ENCODE measurements at regions not wholly inside any gene's neighbourhood (a gene's known extent, or its start where the extent isn't known, plus 50 kb on each side); places are given as distances from the start of the nearest gene placed in this dataset.

DNA sequence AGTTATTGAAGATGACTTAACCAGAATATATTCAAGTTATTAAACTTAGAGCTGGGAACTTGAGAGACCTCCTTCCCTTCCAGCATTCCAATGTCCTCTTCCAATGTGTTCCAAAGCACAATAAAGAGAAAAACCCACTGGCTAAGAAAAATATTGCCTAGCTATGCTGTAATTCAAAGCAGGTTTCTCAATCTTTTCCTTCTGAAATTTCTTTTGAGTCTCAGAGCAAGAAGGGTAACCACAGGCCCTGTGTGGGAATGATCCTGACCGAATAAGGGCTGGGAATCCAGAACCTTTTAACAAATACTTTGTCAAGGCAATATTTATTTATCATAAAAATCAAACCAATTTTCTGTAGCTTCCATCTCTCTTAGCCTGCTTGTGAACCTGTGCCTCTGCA is 150.7 kb upstream of the SFRP2 start:
- in situ Hi-C loops (cut with HindIII; ENCODE audit: low sequenced_read_pairs) = no loop called here

DNA sequence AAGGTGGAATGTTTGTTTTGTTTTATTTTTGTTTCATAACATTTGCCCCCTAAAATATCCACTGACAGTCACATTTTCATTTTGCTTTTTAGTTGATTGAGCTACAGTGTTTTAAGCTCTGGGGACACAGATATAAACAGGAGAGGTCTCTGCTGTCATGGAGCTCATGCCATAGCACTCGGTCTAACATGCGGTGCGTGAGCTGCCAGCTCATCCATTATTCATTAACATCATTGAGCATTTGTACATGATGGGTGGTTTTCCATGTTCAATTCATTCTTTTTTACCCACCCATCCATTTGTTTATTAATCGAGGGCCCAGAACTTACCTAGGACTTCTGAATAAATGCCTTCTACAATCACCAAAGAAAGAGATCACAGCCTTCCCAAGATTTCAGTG is 150.1 kb upstream of the SFRP2 start:
- in situ Hi-C loops (cut with HindIII; ENCODE audit: low sequenced_read_pairs) = no loop called here

DNA sequence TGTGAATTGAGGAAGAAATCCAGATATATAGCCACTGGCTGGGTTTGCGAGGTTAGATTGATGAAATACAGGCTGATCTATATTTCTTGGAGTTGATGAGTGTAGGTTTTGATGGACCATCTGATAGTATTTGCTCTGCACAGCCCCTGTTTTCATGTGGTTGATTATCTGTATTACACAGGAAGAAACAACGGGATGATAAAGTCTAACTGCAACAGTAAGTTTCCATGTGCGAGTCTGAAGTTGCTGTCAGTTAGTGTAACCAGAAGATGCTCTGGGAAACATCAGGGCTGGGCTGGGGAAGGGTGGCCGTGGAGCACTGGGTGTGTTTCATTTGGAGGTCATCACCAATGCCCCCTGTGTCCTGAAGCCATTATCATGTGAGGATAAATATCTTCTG is 148.4 kb upstream of the SFRP2 start:
- in situ Hi-C loops (cut with HindIII; ENCODE audit: low sequenced_read_pairs) = no loop called here

GRCh38 chr4:153936121-153936520 is 147.2 kb upstream of the SFRP2 start:
- in situ Hi-C loops (cut with HindIII; ENCODE audit: low sequenced_read_pairs) = no loop called here

GRCh38 chr4:153934688-153935017 is 145.8 kb upstream of the SFRP2 start:
- in situ Hi-C loops (cut with HindIII; ENCODE audit: low sequenced_read_pairs) = no loop called here

GRCh38 chr4:153933915-153934687 is 145.2 kb upstream of the SFRP2 start:
- in situ Hi-C loops (cut with HindIII; ENCODE audit: low sequenced_read_pairs) = no loop called here

- in situ Hi-C loops (cut with HindIII; ENCODE audit: low sequenced_read_pairs) = no loop called here
These were observed 142.9 kb upstream of the SFRP2 start for GRCh38 chr4:153931804-153932203.

- in situ Hi-C loops (cut with HindIII; ENCODE audit: low sequenced_read_pairs) = no loop called here
These were observed 140.8 kb upstream of the SFRP2 start for GRCh38 chr4:153929675-153930074.

DNA sequence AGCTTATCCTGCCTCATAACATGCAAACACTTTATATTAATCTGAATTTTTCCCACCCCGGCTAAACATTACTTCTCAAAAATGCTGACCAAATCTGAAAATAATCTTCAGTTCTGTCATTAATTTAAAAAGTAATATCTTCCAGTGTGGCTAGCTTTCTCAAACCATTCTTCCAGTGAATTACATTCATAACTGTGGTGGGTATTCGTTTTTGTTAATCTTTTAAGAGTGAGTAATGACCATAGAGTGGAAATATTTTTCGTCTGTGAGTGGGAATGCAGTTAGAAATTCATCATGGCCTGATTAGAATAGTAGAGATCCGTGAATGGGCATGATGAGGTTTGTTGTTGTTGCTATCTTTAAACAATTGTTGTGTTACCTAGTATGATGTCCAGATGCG is 138.6 kb upstream of the SFRP2 start:
- in situ Hi-C loops (cut with HindIII; ENCODE audit: low sequenced_read_pairs) = no loop called here

- in situ Hi-C loops (cut with HindIII; ENCODE audit: low sequenced_read_pairs) = no loop called here
These were observed 133.3 kb upstream of the SFRP2 start for GRCh38 chr4:153922148-153922547.

- in situ Hi-C loops (cut with HindIII; ENCODE audit: low sequenced_read_pairs) = no loop called here
These were observed 130.8 kb upstream of the SFRP2 start for GRCh38 chr4:153919667-153920066.

DNA sequence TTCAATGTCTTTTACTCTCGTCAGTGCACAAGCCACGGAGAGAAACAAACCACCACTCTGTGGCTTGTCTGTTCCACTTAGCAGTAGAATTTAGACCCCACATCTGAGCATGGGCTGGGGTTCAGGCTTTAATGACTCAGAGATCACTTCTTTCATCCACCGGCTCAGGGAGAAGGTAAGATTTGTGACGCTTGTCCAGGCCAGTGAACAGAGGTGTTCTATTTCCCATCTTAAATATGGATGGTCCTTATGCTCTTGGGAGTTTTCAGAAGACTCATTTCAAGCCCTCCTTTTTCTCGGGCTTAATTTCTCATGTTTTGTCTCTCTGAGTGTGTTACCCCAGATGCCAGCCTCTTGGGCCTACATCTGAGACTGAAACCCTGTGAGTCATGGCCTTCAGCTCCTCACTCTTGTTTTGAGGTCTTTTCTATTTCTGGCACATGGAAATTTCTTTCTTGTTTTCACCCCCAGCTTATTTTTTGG is 127.4 kb upstream of the SFRP2 start:
- in situ Hi-C loops (cut with HindIII; ENCODE audit: low sequenced_read_pairs) = no loop called here

- in situ Hi-C loops (cut with HindIII; ENCODE audit: low sequenced_read_pairs) = no loop called here
These were observed 123.4 kb upstream of the SFRP2 start for GRCh38 chr4:153912301-153912700.

- in situ Hi-C loops (cut with HindIII; ENCODE audit: low sequenced_read_pairs) = no loop called here
These were observed 120.8 kb upstream of the SFRP2 start for GRCh38 chr4:153909672-153910071.

- in situ Hi-C loops (cut with HindIII; ENCODE audit: low sequenced_read_pairs) = no loop called here
These were observed 117.3 kb upstream of the SFRP2 start for GRCh38 chr4:153906231-153906630.

GRCh38 chr4:153905231-153905630 is 116.3 kb upstream of the SFRP2 start:
- in situ Hi-C loops (cut with HindIII; ENCODE audit: low sequenced_read_pairs) = no loop called here

DNA sequence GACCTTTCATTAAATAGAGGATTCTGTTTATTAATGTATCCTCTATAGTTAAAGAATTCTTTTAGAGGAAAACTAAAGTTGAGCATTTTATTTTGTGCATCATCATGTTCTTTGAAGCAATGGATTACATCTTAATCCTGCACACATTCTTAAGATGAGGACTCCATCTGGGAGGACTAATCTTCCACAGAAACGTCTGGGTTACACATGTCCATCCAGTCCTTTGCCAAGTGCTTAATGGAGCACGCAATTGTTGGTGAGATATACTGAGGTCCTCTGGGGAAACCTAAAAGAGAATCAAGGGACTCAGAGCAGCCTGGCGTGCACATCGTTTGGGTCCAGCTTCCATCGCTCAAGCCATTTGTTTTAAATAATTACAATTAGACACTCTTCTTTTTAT is 115.1 kb upstream of the SFRP2 start:
- in situ Hi-C loops (cut with HindIII; ENCODE audit: low sequenced_read_pairs) = no loop called here

GRCh38 chr4:153901220-153901619 is 112.3 kb upstream of the SFRP2 start:
- in situ Hi-C loops (cut with HindIII; ENCODE audit: low sequenced_read_pairs) = no loop called here

DNA sequence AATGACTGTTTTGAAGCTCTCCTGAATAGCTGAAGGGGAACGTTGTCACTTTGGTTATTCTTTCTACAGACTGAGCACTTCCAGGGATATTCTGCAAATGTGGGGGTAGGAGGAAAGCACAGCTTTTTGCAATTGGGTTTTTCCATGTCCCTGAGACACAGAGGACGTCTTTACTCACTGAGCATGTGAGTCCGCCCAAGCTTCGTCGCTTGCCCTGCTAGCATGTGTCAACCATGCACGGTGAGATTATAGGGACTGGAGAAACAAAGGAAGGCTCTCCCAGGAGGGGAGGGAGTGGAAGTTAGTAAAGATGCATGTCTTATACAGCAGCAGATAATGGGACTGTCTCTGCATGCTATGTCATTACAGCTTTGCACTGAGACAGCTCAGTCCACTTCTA is 111.5 kb upstream of the SFRP2 start:
- in situ Hi-C loops (cut with HindIII; ENCODE audit: low sequenced_read_pairs) = no loop called here

DNA sequence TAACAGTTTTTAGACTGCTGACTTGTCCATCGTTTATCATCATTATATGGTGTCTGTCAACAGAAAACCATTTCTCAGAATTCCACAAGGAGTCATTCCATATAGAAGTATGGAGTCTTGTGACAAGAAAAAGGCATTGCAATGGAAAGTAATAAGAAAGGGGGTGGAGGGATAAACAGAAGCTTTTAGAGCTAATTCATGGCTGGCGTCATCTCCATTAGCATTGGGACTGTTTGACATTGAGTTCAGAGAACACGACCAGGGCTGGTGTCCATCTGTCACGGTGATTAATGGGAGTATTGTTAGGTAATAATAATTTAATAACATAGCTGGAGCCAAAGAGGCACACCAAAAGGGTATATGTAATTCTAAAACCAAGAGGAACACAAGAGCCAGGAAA is 101.9 kb upstream of the SFRP2 start:
- in situ Hi-C loops (cut with HindIII; ENCODE audit: low sequenced_read_pairs) = loop anchor here (5.0 kb wide), 1 partner anchor 62 kb away; no protein-coding TSS in a partner anchor

GRCh38 chr4:153887217-153887616 is 98.3 kb upstream of the SFRP2 start:
- in situ Hi-C loops (cut with HindIII; ENCODE audit: low sequenced_read_pairs) = no loop called here

- in situ Hi-C loops (cut with HindIII; ENCODE audit: low sequenced_read_pairs) = no loop called here
These were observed 95.4 kb upstream of the SFRP2 start for GRCh38 chr4:153884325-153884724.

DNA sequence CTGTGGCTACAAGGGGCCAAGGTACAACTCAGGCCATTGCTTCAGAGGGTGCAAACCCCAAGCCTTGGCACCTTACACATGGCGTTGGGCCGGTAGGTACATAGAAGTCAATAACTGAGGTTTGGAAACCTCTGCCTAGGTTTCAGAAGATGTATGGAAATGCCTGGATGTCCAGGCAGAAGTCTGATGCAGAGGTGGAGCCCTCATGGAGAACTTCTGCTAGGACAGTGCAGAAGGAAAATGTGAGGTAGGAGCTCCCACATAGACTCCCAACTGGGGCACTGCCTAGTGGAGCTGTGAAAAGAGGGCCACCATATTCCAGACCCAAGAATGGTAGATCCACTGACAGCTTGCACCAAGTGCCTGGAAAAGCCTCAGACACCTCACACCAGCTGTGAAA is 92.1 kb upstream of the SFRP2 start:
- in situ Hi-C loops (cut with HindIII; ENCODE audit: low sequenced_read_pairs) = no loop called here

Measured in DLD1 (cell line).